HG02759 (cell line): ENCODE measurements at regions not wholly inside any gene's neighbourhood (a gene's known extent, or its start where the extent isn't known, plus 50 kb on each side); places are given as distances from the start of the nearest gene placed in this dataset.

Experiments
- ATAC-seq: cut with Tn5 transposase; IDR thresholded peaks from one replicate; pipeline ENCODE4 v1.9.1; 2021; ENCODE audit warnings: mild to moderate bottlenecking, moderate library complexity; ENCODE audit not compliant: unreplicated experiment

GRCh38 chr2:14684516-14684915 is 52.0 kb downstream of the LRATD1 start:
- no peak for ATAC-seq

DNA sequence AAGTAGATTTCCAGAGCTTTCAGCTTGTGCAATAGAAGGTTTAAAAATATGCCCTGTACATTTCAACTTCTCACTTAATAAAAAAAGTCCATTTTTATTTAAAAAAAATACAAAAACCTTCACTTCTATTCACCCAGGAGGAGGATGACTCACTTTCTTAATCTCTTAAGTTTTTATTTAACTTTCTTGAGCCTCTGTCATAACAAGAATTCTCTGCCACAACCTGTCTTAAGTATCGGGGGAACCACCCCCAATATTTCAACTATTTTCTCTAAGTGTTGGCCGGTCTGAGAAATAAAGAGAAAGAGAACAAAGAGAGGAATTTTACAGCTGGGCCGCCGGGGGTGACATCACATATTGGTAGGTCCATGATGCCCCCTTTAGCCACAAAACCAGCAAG is 58.4 kb downstream of the LRATD1 start:
- no peak for ATAC-seq

- ATAC-seq, result no peak
Measured at GRCh38 chr2:14693874-14694273, 61.4 kb downstream of the LRATD1 start.

- ATAC-seq, result no peak
Measured at GRCh38 chr2:14700753-14701152, 68.2 kb downstream of the LRATD1 start.

- ATAC-seq, result no peak
Measured at GRCh38 chr2:14702258-14702657, 69.7 kb downstream of the LRATD1 start.

DNA sequence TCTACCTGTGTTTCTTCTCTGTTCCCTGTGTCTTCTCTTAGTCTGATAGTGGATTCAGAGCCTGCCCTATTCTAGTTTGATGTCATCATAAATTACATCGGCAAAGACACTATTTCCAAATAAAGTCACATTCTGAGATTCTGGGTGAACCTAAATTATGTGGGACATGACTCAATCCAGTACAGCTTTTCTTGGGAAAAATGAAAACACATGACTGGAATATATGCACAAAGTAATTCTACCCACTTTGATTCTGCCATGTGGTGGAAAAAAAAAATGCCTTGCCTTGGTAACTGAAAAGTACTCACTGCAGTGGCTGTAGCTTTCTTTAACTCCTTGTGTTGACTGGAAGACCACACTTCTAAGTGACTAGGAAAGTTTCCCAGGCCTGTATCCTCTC is 73.7 kb downstream of the LRATD1 start:
- ATAC-seq, result no peak

DNA sequence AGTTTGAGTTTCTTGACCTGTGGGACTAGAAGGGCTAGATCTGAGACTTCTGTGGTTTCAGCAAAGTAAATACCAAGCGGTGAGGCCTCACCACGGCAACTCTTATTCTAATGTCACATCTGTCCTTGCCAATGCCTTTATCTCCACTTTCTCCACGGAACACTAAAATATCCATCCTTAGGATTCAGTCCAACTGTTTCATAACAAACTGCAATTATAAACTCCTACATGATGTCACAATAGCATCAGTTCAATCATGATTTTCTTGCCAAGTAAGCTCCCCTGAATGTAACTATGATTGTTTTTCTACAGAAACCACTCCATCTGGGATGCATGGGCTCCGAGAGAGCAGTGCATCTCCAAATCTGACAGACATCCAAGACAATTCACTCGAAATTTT is 79.6 kb downstream of the LRATD1 start:
- no peak for ATAC-seq

DNA sequence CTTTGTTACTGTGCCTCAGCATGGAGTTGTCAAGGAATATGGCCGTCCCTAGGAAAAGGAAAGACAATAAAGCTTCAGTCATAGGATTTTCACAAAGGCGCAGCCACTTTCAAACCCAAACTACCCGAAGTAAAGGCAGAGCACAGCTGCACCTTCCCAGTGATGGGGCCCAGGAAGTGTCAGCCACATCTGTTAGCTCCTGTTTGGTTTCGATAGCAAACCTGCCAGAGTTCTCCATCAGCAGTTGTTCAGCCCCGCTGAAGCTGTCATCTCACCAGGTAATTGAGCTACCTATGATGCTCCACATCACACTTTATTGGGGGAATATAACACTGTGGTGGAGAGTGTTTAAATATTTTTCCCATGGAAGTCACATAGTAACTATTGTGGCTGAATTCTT is 80.7 kb downstream of the LRATD1 start:
- ATAC-seq, result no peak

DNA sequence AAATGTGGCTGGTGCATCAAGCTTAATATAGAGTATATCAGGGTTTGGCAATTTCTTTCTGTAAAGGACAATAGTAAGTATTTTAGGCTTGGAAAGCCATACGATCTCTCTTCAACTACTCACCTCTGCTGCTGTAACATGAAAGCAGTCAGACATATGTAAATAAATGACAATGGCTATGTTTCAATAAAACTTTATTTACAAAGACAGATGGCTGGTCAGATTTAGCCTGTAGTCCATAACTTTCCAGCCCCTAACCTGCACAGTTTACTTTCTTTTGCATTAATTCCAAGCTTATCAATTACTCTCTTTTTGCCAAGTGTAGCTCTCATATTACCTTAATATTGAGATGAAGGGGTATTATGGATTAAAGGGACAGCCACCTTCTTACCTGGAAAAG is 83.1 kb downstream of the LRATD1 start:
- no peak for ATAC-seq

DNA sequence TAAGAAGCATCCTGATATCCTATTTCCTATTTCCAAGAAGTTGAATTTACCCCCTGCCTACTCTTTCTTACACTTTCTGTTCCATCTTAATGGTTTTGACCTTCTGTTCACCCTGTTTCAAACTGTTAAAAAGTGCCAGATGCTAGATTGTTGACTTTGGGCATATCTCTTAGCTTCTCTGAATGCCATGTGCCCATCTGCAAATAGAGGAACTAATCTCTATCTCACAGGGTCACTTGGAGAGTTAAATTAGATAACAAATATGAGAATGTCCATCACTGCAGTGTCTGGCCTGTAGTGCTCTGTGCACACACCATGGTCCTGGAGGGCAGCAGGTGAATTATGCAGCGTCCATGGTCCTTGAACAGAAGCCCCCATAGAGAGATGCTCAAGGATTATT is 83.8 kb downstream of the LRATD1 start:
- no peak for ATAC-seq

- ATAC-seq, result no peak
Measured at GRCh38 chr2:14717131-14717530, 84.6 kb downstream of the LRATD1 start.

- no peak for ATAC-seq
Measured at GRCh38 chr2:14720319-14720718, 87.8 kb downstream of the LRATD1 start.

DNA sequence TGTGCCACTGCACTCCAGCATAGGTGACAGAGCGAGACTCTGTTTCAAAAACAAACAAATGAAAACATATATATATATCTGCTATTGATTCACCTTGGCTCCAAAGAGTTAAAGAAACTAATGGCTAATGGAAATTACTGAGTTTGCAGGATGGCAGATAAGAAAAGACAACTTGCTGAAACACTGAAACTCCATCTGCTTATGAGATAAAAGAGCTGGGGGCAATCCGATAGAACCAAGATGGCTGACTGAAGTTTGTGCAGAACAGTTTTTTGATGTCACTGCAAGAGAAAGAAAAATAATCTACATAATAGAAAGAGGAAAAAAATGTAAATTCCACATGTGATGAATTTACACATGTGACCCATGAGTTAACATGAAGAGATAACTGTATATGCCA is 88.2 kb downstream of the LRATD1 start:
- no peak for ATAC-seq

- ATAC-seq, result no peak
Measured at GRCh38 chr2:14722904-14723570, 90.5 kb downstream of the LRATD1 start.

DNA sequence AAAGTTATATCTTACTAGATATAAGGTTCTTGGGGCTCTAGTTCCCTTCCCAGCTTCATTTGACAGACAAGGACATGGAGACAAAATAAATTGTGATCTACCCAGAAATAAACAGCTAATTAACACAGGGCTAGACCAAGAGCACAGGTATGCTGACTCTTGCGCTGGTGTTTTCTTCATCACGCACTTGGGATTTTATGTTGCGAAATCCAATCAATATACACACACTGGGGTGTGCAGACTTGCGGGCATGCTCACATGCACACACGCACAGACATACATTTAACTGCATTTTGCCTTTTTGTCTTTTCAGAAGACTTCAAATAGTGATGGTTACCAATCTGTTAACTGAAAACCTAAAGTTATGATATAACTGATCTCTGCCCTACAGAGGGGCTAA is 91.2 kb downstream of the LRATD1 start:
- ATAC-seq, result no peak

- ATAC-seq, result no peak
Measured at GRCh38 chr2:14735696-14736095, 103.2 kb downstream of the LRATD1 start.

GRCh38 chr2:14737201-14737600 is 104.7 kb downstream of the LRATD1 start:
- no peak for ATAC-seq

GRCh38 chr2:14743861-14744260 is 111.3 kb downstream of the LRATD1 start:
- no peak for ATAC-seq

GRCh38 chr2:14745288-14746076 is 113.0 kb downstream of the LRATD1 start:
- no peak for ATAC-seq

- no peak for ATAC-seq
Measured at GRCh38 chr2:14746133-14746532, 113.6 kb downstream of the LRATD1 start.

- no peak for ATAC-seq
Measured at GRCh38 chr2:14747447-14747846, 114.9 kb downstream of the LRATD1 start.

DNA sequence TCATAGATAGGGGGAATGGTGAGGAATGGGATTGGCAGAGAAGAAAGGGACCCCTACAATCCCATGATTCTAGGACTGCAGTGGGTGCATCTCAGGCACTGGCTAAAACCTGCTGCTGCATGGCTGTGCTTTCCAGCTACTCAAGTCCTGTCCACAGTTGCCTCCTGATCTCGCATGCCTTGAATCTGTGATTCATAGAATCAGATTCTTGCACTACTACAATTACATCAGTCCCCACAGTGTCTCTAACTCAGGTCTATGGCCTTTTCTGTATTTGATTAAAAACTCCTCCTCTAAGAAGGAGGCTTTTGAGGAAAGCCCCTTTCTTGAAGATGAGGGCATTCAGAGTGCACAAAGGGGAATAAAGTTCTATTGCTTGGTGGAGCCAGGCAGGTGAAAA is 117.4 kb downstream of the LRATD1 start:
- no peak for ATAC-seq

- ATAC-seq, result no peak
Measured at GRCh38 chr2:14750433-14750832, 117.9 kb downstream of the LRATD1 start.
